ENCODE measurements at regions not wholly inside any gene's neighbourhood (a gene's known extent, or its start where the extent isn't known, plus 50 kb on each side); places are given as distances from the start of the nearest gene placed in this dataset.
A peak's percentile ranks its signal among the peaks of the same experiment; 100 is the strongest.

DNA sequence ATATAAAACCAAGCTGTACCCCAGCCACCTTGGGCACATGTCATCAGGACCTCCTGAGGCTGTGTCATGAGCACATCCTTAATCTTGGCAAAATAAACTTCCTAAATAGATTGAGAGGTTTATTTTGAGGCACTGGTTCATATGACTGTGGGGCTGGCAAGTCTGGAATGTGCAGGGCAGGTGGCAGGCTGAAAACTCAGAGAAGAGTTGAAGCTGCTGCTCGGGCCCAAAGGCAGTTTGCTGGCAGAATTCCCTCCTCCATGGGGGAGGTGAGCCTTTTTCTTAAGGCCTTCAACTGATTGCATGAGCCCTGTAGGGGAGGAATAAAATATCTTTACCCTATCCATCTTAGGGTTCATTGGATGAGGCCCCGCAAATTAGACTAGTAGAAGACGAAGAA, 72.2 kb upstream of the CDK20 start:
- TF ChIP-seq, protein P1, sequence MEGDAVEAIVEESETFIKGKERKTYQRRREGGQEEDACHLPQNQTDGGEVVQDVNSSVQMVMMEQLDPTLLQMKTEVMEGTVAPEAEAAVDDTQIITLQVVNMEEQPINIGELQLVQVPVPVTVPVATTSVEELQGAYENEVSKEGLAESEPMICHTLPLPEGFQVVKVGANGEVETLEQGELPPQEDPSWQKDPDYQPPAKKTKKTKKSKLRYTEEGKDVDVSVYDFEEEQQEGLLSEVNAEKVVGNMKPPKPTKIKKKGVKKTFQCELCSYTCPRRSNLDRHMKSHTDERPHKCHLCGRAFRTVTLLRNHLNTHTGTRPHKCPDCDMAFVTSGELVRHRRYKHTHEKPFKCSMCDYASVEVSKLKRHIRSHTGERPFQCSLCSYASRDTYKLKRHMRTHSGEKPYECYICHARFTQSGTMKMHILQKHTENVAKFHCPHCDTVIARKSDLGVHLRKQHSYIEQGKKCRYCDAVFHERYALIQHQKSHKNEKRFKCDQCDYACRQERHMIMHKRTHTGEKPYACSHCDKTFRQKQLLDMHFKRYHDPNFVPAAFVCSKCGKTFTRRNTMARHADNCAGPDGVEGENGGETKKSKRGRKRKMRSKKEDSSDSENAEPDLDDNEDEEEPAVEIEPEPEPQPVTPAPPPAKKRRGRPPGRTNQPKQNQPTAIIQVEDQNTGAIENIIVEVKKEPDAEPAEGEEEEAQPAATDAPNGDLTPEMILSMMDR (IDR thresholded peaks at IDR 0.05; ENCODE audit: unreplicated experiment in 3 of 3) = no peak
- no peak overlapping the region for H3K4me3 Mint-ChIP-seq
- no peak overlapping the region for H3K27ac Mint-ChIP-seq
- H3K4me1 Mint-ChIP-seq = peaks cover 4% of the 10 kb centered on the region
- H3K9me3 Mint-ChIP-seq = peaks cover 18% of the 10 kb centered on the region
- peaks cover 4% of the 10 kb centered on the region for H3K27me3 Mint-ChIP-seq (ENCODE audit: low read depth)
- no peaks in the 10 kb centered on the region for H3K36me3 Mint-ChIP-seq (ENCODE audit: low read depth)

DNA sequence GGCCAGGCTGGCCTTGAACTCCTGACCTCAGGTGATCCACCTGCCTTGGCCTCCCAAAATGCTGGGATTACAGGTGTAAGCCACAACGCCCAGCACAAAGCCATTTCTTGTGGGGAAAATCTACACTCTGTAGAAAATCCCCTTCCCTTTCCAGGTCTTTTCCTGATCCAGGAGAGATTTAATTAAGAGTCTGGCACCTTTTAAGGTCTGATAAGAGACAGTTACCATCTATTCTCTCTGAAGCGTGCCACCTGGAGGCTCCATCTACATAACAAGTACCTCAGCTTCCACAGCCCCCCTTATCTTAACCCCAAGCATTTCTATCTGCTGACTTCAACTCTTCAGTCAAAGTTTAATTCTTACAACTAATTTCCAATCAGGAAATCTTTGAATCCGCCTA, 71.4 kb upstream of the CDK20 start:
- H3K27ac Mint-ChIP-seq = no peak overlapping the region
- H3K9me3 Mint-ChIP-seq = peaks cover 22% of the 10 kb centered on the region
- peaks cover 4% of the 10 kb centered on the region for H3K4me1 Mint-ChIP-seq
- H3K27me3 Mint-ChIP-seq (ENCODE audit: low read depth) = peaks cover 4% of the 10 kb centered on the region
- no peak overlapping the region for H3K4me3 Mint-ChIP-seq
- no peaks in the 10 kb centered on the region for H3K36me3 Mint-ChIP-seq (ENCODE audit: low read depth)
- TF ChIP-seq, protein P1 (IDR thresholded peaks at IDR 0.05; ENCODE audit: unreplicated experiment in 3 of 3) = no peak

DNA sequence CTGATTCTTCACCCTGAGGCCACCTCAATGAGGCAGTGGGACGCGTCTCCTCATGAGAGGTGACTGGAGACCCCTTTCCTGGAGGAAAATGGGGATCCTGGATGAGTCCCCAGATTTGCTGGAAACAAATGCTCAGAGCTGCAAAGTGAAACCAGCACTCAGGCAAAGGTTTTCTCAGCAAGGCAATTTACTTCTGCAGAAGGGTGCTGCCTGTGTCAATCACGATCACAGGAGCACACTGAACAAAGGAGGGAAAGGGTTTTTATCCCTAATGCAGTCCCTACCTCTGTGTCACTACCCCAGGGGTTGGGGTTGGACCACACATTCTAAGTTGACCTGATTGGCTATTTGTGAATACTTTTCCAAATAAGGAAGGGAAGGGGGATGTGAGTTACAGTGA, 69.9 kb upstream of the CDK20 start:
- TF ChIP-seq, protein P1 (IDR thresholded peaks at IDR 0.05; ENCODE audit: unreplicated experiment in 3 of 3) = no peak
- Mint-ChIP-seq H3K27ac (no peak overlapping the region), H3K4me1 (peaks cover 4% of the 10 kb centered on the region), H3K27me3 (ENCODE audit: low read depth) (peaks cover 4% of the 10 kb centered on the region), H3K9me3 (peaks cover 22% of the 10 kb centered on the region), H3K36me3 (ENCODE audit: low read depth) (no peaks in the 10 kb centered on the region), H3K4me3 (no peak overlapping the region)

DNA sequence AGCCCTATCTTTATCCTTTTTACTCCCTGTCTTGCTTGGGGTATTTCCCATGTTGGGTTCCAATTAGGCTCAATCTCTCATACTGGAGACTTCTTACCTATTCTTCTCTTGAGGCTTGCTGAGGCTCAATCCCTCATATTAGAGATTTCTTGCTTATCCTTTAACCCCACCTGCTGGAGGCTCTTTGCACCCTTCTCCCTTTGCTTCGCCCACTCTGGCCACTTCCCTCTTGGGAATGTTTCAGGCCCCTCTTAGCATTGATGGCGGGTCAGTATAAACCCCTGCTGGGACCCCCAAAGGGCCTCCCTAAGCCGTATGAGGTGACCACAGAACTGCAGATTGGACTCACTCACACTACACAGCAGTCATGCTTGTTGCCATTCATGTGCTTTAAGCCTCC, 69.3 kb upstream of the CDK20 start:
- Mint-ChIP-seq H3K4me1 (peaks cover 4% of the 10 kb centered on the region), H3K27me3 (ENCODE audit: low read depth) (peaks cover 4% of the 10 kb centered on the region), H3K4me3 (no peak overlapping the region), H3K27ac (no peak overlapping the region), H3K9me3 (peaks cover 24% of the 10 kb centered on the region), H3K36me3 (ENCODE audit: low read depth) (no peaks in the 10 kb centered on the region)
- TF ChIP-seq, protein P1 (IDR thresholded peaks at IDR 0.05; ENCODE audit: unreplicated experiment in 3 of 3) = no peak

DNA sequence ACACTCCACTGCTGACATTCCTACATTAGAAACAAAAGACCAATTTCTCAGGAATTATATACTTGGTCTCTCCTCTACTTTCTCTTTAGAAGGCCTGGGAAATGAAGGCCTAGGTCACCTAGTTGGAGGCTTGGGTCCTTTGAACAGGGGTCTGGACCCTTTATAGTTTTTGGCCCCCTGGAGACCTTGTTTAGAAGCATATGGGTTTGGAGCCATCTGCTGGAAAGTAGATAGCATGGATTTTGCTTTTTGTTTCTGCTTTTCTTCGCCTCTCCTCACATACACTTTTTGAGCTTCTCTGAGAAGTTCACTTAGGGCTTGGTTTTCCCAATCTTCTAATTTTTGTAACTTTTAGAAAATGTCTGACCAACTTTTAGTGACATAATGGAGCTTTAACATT, 67.1 kb upstream of the CDK20 start:
- Mint-ChIP-seq H3K4me3 (no peak overlapping the region), H3K27me3 (ENCODE audit: low read depth) (peaks cover 4% of the 10 kb centered on the region)

DNA sequence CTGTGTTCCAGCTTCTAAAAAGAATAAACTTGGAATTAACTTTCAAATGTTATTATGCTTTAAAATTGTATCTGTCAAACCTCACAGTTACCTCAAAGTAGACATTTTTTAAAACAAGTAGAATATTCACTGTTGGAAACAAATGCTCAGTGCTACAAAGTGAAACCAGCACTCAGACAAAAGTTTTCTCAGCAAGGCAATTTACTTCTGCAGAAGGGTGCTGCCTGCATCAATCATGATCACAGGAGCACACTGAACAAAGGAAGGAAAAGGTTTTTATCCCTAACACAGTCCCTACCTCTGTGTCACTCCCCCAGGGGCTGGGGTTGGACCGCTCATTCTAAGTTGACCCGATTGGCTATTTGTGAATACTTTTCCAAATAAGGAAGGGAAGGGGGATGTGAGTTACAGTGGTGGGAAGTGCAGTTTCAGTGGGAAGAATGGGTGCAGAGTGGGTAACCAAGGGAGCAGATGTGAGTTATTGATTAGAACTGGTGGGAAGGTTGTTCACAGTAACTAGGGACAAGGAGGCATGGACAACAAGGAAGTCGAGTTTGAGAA, 63.0 kb upstream of the CDK20 start:
- Mint-ChIP-seq H3K4me3 (no peak overlapping the region), H3K9me3 (peaks cover 24% of the 10 kb centered on the region), H3K27ac (no peak overlapping the region), H3K4me1 (no peaks in the 10 kb centered on the region), H3K36me3 (ENCODE audit: low read depth) (peaks cover 3% of the 10 kb centered on the region), H3K27me3 (ENCODE audit: low read depth) (no peaks in the 10 kb centered on the region)
- TF ChIP-seq, protein P1 (IDR thresholded peaks at IDR 0.05; ENCODE audit: unreplicated experiment in 3 of 3) = no peak

More for the DNA sequence above, 67.1 kb upstream of the CDK20 start:
- Mint-ChIP-seq H3K36me3 (ENCODE audit: low read depth) (no peaks in the 10 kb centered on the region), H3K27ac (no peak overlapping the region), H3K4me1 (peaks cover under 1% of the 10 kb centered on the region), H3K9me3 (peaks cover 32% of the 10 kb centered on the region)
- TF ChIP-seq, protein P1 (IDR thresholded peaks at IDR 0.05; ENCODE audit: unreplicated experiment in 3 of 3) = peak; percentile 49 to 60 (median 58)

Data from nephron (organoid).